ENCODE measurements at regions not wholly inside any gene's neighbourhood (a gene's known extent, or its start where the extent isn't known, plus 50 kb on each side); places are given as distances from the start of the nearest gene placed in this dataset.
"Not testable (repeated sequence)": the region's sequence is repeated elsewhere in the genome, so short reads cannot be mapped to it uniquely, and the experiment has no call there.

DNA sequence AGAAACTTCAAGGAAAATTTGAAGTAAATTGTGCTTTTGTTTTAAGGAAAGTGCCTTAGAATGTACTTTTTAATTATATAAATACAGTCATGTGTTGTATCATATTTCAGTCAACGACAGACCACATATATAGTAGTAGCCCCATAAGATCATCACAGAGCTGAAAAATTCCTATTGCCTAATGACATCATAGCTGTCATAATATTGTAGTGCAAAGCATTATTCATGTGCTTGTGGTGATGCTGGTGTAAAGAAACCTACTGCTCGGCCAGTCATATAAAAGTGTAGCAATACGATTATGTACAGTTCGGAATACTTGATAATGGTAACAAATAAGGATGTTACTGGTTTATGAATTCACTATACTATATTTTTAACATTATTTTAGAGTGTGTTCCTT lies 198.9 kb upstream of the SLC16A7 start:
- DNase-seq (ENCODE audit: low read depth): no peak
- TF ChIP-seq CTCF (IDR thresholded peaks at IDR 0.05; ENCODE audit: low read depth, low read length, missing control alignments): no peak
- no peak overlapping the region for H3K4me3 ChIP-seq (ENCODE audit: low read depth, low read length)

GRCh38 chr12:59396519-59396918 lies 199.3 kb upstream of the SLC16A7 start:
- no peak for TF ChIP-seq CTCF (IDR thresholded peaks at IDR 0.05; ENCODE audit: low read depth, low read length, missing control alignments)
- no peak overlapping the region for H3K4me3 ChIP-seq (ENCODE audit: low read depth, low read length)
- no peak for DNase-seq (ENCODE audit: low read depth)

GRCh38 chr12:59395310-59395709 lies 200.5 kb upstream of the SLC16A7 start:
- H3K4me3 ChIP-seq (ENCODE audit: low read depth, low read length); DNase-seq (ENCODE audit: low read depth): not testable (repeated sequence)

GRCh38 chr12:59393506-59393905 lies 202.3 kb upstream of the SLC16A7 start:
- DNase-seq (ENCODE audit: low read depth): no peak
- TF ChIP-seq CTCF (IDR thresholded peaks at IDR 0.05; ENCODE audit: low read depth, low read length, missing control alignments): no peak
- H3K4me3 ChIP-seq (ENCODE audit: low read depth, low read length): no peak overlapping the region

DNA sequence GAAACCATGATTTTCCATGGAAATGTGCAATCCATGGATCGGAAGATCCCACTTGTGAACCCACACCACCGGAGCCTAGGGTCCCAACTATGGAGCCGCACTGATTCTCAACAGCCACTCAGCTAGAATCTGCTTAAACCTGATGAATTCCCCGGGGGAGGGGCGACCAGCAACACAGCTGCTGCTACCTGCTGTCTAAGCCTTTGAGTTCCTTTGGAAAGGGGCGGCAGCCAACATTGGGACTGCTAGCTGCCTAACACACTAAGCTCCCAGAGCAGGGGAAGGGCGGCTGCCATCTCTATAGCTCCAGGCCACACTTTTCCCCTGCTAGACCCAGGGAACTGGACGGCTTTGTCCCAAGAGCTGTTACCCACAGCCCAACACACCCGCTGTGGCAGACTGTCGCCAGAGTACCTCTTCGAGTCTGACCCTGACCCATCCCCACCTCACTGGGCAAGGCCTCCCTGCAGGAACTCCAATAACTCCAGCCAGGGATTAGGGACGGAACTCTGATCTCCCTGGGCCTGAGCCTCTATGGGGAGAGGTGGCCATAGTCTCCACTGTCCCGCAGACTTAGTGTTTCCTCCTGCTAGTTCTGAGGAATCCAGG lies 205.8 kb upstream of the SLC16A7 start:
- no peak for TF ChIP-seq CTCF (IDR thresholded peaks at IDR 0.05; ENCODE audit: low read depth, low read length, missing control alignments)
- DNase-seq (ENCODE audit: low read depth): no peak
- H3K4me3 ChIP-seq (ENCODE audit: low read depth, low read length): no peak overlapping the region

GRCh38 chr12:59388694-59389093 lies 207.1 kb upstream of the SLC16A7 start:
- H3K4me3 ChIP-seq (ENCODE audit: low read depth, low read length): no peak overlapping the region
- DNase-seq (ENCODE audit: low read depth): no peak
- no peak for TF ChIP-seq CTCF (IDR thresholded peaks at IDR 0.05; ENCODE audit: low read depth, low read length, missing control alignments)

GRCh38 chr12:59388176-59388575 lies 207.7 kb upstream of the SLC16A7 start:
- DNase-seq (ENCODE audit: low read depth): no peak
- TF ChIP-seq CTCF (IDR thresholded peaks at IDR 0.05; ENCODE audit: low read depth, low read length, missing control alignments): no peak
- H3K4me3 ChIP-seq (ENCODE audit: low read depth, low read length): no peak overlapping the region
